GM12878 (cell line): ENCODE measurements at regions not wholly inside any gene's neighbourhood (a gene's known extent, or its start where the extent isn't known, plus 50 kb on each side); places are given as distances from the start of the nearest gene placed in this dataset.

ENCODE experiments used
- ATAC-seq: fragments of 200-7000 bp; cut with Tn5 transposase; 3 replicates; pipeline ENCODE4 v1.9.1; 2020; ENCODE audit warnings: mild to moderate bottlenecking, moderate library complexity
- BruUV-seq: library from RNA; stranded (reverse); fragments of 400-500 nt; replicated peaks from 2 replicates; lab custom pipeline; 2021; lab: Mats Ljungman, UMichigan
- CTCF ChIA-PET: fragments of 300-600 bp; sonication (Branson Sonifier 250); formaldehyde crosslinking; extraction: SDS; loops from one replicate; lab custom pipeline; 2021; ENCODE audit warnings: inconsistent platforms; lab: Yijun Ruan, JAX
- POLR2A ChIA-PET: fragments of 350-600 bp; formaldehyde crosslinking; extraction: SDS; loops from one replicate; lab custom pipeline; 2021; ENCODE audit warnings: inconsistent platforms; lab: Charles Lee
- RAD21 ChIA-PET: fragments of 300-600 bp; sonication (Branson Sonifier 250); formaldehyde crosslinking; loops from one replicate; lab custom pipeline; 2023; ENCODE audit warnings: antibody characterized with exemption; ENCODE audit not compliant: unreplicated experiment; lab: Charles Lee
- SMC1A ChIA-PET: fragments of 300-600 bp; sonication (Branson Sonifier 250); formaldehyde crosslinking; loops from one replicate; lab custom pipeline; 2023; ENCODE audit not compliant: unreplicated experiment, uncharacterized antibody; lab: Charles Lee
- DNase-seq: peaks from one replicate; pipeline ENCODE4 v3.0.0-alpha.2; 2011; ENCODE audit warnings: low read depth, low spot score
- FAIRE-seq: peaks from 3 replicates; lab custom pipeline; 2011; peaks lifted over from hg19 to GRCh38; lab: Jason Lieb, UNC
- H2AFZ ChIP-seq: 2 replicates; pipeline ENCODE4 v1.6.0; 2011; ENCODE audit warnings: low read depth, low read length, control low read depth; ENCODE audit not compliant: control insufficient read depth
- H3K27ac ChIP-seq: 2 replicates; pipeline ENCODE4 v1.5.1; 2011; ENCODE audit warnings: control low read depth; ENCODE audit not compliant: control insufficient read depth, insufficient read depth
- H3K27me3 ChIP-seq, 2 experiments: replicated peaks in 1 of 2; 2 replicates each; pipeline versions ENCODE4 v1.6.0 to v1.6.1; 2011; ENCODE audit warnings: low read length in 1 of 2; ENCODE audit not compliant: control insufficient read depth in 2 of 2, insufficient read depth in 2 of 2
- H3K36me3 ChIP-seq, 2 experiments: 2 replicates each; pipeline ENCODE4 v1.5.1; 2011; ENCODE audit warnings: low read length in 1 of 2; ENCODE audit not compliant: control insufficient read depth in 2 of 2, insufficient read depth in 2 of 2
- H3K4me1 ChIP-seq: 2 replicates; pipeline ENCODE4 v1.6.1; 2011; ENCODE audit warnings: mild to moderate bottlenecking, low read length, moderate library complexity, mixed read lengths; ENCODE audit not compliant: control insufficient read depth, insufficient read depth
- H3K4me2 ChIP-seq: 2 replicates; pipeline ENCODE4 v1.6.0; 2011; ENCODE audit warnings: control low read depth; ENCODE audit not compliant: control insufficient read depth, insufficient read depth
- H3K4me3 ChIP-seq: fragments of 200-600 bp; sonication (generic); 2 replicates; pipeline ENCODE4 v1.5.1; 2016
- H3K79me2 ChIP-seq: 2 replicates; pipeline ENCODE4 v1.6.0; 2011; ENCODE audit warnings: low read length; ENCODE audit not compliant: control insufficient read depth, insufficient read depth
- H3K9ac ChIP-seq: 2 replicates; pipeline ENCODE4 v1.8.0; 2011; ENCODE audit warnings: low read length, control low read depth, mixed read lengths; ENCODE audit not compliant: control insufficient read depth, insufficient read depth
- H3K9me3 ChIP-seq: replicated peaks from 3 replicates; pipeline ENCODE4 v1.5.1; 2011; ENCODE audit warnings: mild to moderate bottlenecking, low read length; ENCODE audit not compliant: control insufficient read depth, insufficient read depth
- H4K20me1 ChIP-seq: 2 replicates; pipeline ENCODE4 v1.6.0; 2011; ENCODE audit not compliant: control insufficient read depth, insufficient read depth
- ATF2 ChIP-seq: IDR thresholded peaks from 2 replicates; pipeline ENCODE4 v1.6.1; 2012; ENCODE audit warnings: low read length, inconsistent platforms
- CBX5 ChIP-seq: sonication (generic); IDR thresholded peaks from 2 replicates; pipeline ENCODE4 v1.6.1; 2016; ENCODE audit warnings: low read depth, moderate library complexity, mild to moderate bottlenecking, inconsistent platforms
- CHD1 ChIP-seq: IDR thresholded peaks from 2 replicates; pipeline ENCODE4 v1.6.1; 2012; ENCODE audit warnings: low read depth, low read length, improper control_type of control experiment
- CHD4 ChIP-seq: fragments of 200-600 bp; sonication (generic); IDR thresholded peaks from 2 replicates; pipeline ENCODE4 v1.6.1; 2016; ENCODE audit warnings: mild to moderate bottlenecking
- ESRRA ChIP-seq: IDR thresholded peaks from 2 replicates; pipeline ENCODE4 v1.6.1; 2012; ENCODE audit warnings: mild to moderate bottlenecking, low read length, improper control_type of control experiment
- HCFC1 ChIP-seq: fragments of 150-350 bp; IDR thresholded peaks from 2 replicates; pipeline ENCODE4 v1.6.1; 2014; ENCODE audit warnings: low read length
- KAT2A ChIP-seq: conservative IDR thresholded peaks from 2 replicates; pipeline ENCODE4 v1.6.1; 2011; ENCODE audit warnings: low read depth, low read length; ENCODE audit not compliant: control insufficient read depth
- KLF5 ChIP-seq: fragments of 450-650 bp; IDR thresholded peaks from 2 replicates; pipeline ENCODE4 v1.6.1; 2014; ENCODE audit warnings: mild to moderate bottlenecking; ENCODE audit not compliant: partially characterized antibody
- MXI1 ChIP-seq: fragments of 150-350 bp; IDR thresholded peaks from 2 replicates; pipeline ENCODE4 v1.6.1; 2011; ENCODE audit warnings: low read depth, mild to moderate bottlenecking, inconsistent platforms, low read length, improper control_type of control experiment
- NR2C1 ChIP-seq: fragments of 450-650 bp; IDR thresholded peaks from 2 replicates; pipeline ENCODE4 v1.6.1; 2017; ENCODE audit warnings: antibody characterized with exemption, mild to moderate bottlenecking, moderate library complexity
- POLR2AphosphoS5 ChIP-seq: IDR thresholded peaks from 2 replicates; pipeline ENCODE4 v1.6.1; 2011; ENCODE audit warnings: mild to moderate bottlenecking, low read length, inconsistent platforms
- RAD51 ChIP-seq: fragments of 450-650 bp; IDR thresholded peaks from 2 replicates; pipeline ENCODE4 v1.6.1; 2016; ENCODE audit warnings: moderate library complexity, mild to moderate bottlenecking, inconsistent platforms
- RCOR1 ChIP-seq: conservative IDR thresholded peaks from 2 replicates; pipeline ENCODE4 v1.6.1; 2012; ENCODE audit warnings: low read depth, low read length, improper control_type of control experiment
- RELA ChIP-seq: fragments of 450-650 bp; IDR thresholded peaks from 2 replicates; pipeline ENCODE4 v1.8.0; 2014; ENCODE audit warnings: borderline replicate concordance; ENCODE audit not compliant: partially characterized antibody
- SMC3 ChIP-seq: IDR thresholded peaks from 2 replicates; pipeline ENCODE4 v1.6.1; 2011; ENCODE audit warnings: low read length, improper control_type of control experiment, borderline replicate concordance
- SREBF1 ChIP-seq: IDR thresholded peaks from 2 replicates; pipeline ENCODE4 v1.6.1; 2012; ENCODE audit warnings: mild to moderate bottlenecking, low read length
- TCF7 ChIP-seq: IDR thresholded peaks from 2 replicates; pipeline ENCODE4 v1.6.1; 2014; ENCODE audit warnings: antibody characterized with exemption, borderline replicate concordance
- WGBS: methylation state at CpG from one replicate; pipeline ENCODE4 v1.1.6; 2016; ENCODE audit warnings: low lambda C conversion rate; ENCODE audit not compliant: insufficient replicate concordance, insufficient coverage; ENCODE audit errors: missing lambda C conversion rate; 5-methylcytosine and 5-hydroxymethylcytosine counted together
- in situ Hi-C: fragments of 300-500 bp; cut with MboI; formaldehyde crosslinking; loops from 9 replicates; pipeline ENCODE4 v1.14.3; 2018; ENCODE audit warnings: mixed read lengths
- intact Hi-C: fragments of 100-400 bp; cut with micrococcal nuclease; formaldehyde crosslinking; loops from one replicate; pipeline ENCODE4 v1.14.2; 2022; ENCODE audit not compliant: unreplicated experiment
- TF ChIP-seq, protein P1 (sequence below): fragments of 450-650 bp; IDR thresholded peaks from 2 replicates; pipeline ENCODE4 v1.6.1; 2017; ENCODE audit warnings: low read depth, mild to moderate bottlenecking, moderate library complexity
- TF ChIP-seq, protein P2 (sequence below): fragments of 450-650 bp; IDR thresholded peaks from 2 replicates; pipeline ENCODE4 v1.6.1; 2016; ENCODE audit warnings: mild to moderate bottlenecking
- TF ChIP-seq, protein P3 (sequence below): fragments of 450-650 bp; IDR thresholded peaks from 2 replicates; pipeline ENCODE4 v1.6.1; 2017; ENCODE audit warnings: borderline replicate concordance

DNA sequence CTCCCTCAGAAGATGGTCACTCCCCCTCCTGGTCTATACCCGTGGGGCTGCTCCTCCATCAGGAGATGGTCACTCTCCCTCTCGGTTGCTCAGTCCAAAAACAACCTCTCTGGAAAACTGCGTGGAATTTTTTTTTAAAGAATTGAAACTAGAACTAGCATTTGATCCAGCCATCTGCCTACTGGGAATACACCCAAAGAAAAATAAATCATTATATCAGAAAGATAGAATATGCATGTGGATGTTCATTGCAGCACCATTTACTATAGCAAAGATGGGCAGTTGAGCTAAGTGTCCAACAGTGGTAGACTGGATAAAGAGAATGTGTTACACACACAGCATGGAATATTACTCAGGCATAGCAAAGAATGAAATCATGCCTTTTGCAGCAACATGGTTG is 75.7 kb upstream of the B3GAT1 start (continued):
- TF ChIP-seq, protein P1, sequence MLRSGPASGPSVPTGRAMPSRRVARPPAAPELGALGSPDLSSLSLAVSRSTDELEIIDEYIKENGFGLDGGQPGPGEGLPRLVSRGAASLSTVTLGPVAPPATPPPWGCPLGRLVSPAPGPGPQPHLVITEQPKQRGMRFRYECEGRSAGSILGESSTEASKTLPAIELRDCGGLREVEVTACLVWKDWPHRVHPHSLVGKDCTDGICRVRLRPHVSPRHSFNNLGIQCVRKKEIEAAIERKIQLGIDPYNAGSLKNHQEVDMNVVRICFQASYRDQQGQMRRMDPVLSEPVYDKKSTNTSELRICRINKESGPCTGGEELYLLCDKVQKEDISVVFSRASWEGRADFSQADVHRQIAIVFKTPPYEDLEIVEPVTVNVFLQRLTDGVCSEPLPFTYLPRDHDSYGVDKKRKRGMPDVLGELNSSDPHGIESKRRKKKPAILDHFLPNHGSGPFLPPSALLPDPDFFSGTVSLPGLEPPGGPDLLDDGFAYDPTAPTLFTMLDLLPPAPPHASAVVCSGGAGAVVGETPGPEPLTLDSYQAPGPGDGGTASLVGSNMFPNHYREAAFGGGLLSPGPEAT: no peak
- TF ChIP-seq HCFC1 (no peak), TCF7 (no peak), MXI1 (no peak), RCOR1 (no peak)

GRCh38 chr11:134486704-134487103 is 74.7 kb upstream of the B3GAT1 start:
- Histone ChIP-seq H2AFZ (no peak overlapping the region), H3K9me3 (no peaks in the 10 kb centered on the region), H4K20me1 (no peaks in the 10 kb centered on the region), H3K9ac (no peak overlapping the region), H3K79me2 (no peaks in the 10 kb centered on the region), H3K27ac (no peak overlapping the region), H3K4me2 (no peak overlapping the region), H3K36me3 (no peaks in the 10 kb centered on the region), H3K4me1 (no peaks in the 10 kb centered on the region), H3K27me3 (no peaks in the 10 kb centered on the region; a peak in 2 of 4 replicates), H3K4me3 (no peak overlapping the region)
- SMC1A ChIA-PET: no interaction called here
- RAD21 ChIA-PET: no interaction called here
- ATAC-seq (no peak), FAIRE-seq (no peak), DNase-seq (no peak)
- intact Hi-C loops: no loop called here
- in situ Hi-C loops: no loop called here
- POLR2A ChIA-PET: no interaction called here
- no TSS peak for BruUV-seq
- CTCF ChIA-PET: no interaction called here
- 8% methylated on average over 6 of the region's 6 CpGs for WGBS
- TF ChIP-seq CBX5 (no peak), CHD4 (no peak), RCOR1 (no peak), ESRRA (no peak), ATF2 (no peak), KAT2A (no peak), SMC3 (no peak), KLF5 (no peak), RAD51 (no peak), NR2C1 (no peak), POLR2AphosphoS5 (no peak), SREBF1 (no peak), CHD1 (no peak), RELA (no peak)
- TF ChIP-seq, protein P2, sequence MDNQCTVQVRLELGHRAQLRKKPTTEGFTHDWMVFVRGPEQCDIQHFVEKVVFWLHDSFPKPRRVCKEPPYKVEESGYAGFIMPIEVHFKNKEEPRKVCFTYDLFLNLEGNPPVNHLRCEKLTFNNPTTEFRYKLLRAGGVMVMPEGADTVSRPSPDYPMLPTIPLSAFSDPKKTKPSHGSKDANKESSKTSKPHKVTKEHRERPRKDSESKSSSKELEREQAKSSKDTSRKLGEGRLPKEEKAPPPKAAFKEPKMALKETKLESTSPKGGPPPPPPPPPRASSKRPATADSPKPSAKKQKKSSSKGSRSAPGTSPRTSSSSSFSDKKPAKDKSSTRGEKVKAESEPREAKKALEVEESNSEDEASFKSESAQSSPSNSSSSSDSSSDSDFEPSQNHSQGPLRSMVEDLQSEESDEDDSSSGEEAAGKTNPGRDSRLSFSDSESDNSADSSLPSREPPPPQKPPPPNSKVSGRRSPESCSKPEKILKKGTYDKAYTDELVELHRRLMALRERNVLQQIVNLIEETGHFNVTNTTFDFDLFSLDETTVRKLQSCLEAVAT: no peak
- TF ChIP-seq, protein P3, sequence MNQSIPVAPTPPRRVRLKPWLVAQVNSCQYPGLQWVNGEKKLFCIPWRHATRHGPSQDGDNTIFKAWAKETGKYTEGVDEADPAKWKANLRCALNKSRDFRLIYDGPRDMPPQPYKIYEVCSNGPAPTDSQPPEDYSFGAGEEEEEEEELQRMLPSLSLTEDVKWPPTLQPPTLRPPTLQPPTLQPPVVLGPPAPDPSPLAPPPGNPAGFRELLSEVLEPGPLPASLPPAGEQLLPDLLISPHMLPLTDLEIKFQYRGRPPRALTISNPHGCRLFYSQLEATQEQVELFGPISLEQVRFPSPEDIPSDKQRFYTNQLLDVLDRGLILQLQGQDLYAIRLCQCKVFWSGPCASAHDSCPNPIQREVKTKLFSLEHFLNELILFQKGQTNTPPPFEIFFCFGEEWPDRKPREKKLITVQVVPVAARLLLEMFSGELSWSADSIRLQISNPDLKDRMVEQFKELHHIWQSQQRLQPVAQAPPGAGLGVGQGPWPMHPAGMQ: no peak
